Activated CD4-positive, alpha-beta T cell treated with anti-CD3 and anti-CD28 coated beads, Interleukin-2, Interleukin-4, amounts not matched to agents 100 ng/mL and 50 ng/mL, durations not matched to agents 16 hours and 8 hours (primary cell): ENCODE measurements at regions not wholly inside any gene's neighbourhood (a gene's known extent, or its start where the extent isn't known, plus 50 kb on each side); places are given as distances from the start of the nearest gene placed in this dataset.

Source experiments
- DNase-seq: peaks from one replicate; pipeline ENCODE4 v3.0.0-alpha.2; 2020; ENCODE audit warnings: low spot score

DNA sequence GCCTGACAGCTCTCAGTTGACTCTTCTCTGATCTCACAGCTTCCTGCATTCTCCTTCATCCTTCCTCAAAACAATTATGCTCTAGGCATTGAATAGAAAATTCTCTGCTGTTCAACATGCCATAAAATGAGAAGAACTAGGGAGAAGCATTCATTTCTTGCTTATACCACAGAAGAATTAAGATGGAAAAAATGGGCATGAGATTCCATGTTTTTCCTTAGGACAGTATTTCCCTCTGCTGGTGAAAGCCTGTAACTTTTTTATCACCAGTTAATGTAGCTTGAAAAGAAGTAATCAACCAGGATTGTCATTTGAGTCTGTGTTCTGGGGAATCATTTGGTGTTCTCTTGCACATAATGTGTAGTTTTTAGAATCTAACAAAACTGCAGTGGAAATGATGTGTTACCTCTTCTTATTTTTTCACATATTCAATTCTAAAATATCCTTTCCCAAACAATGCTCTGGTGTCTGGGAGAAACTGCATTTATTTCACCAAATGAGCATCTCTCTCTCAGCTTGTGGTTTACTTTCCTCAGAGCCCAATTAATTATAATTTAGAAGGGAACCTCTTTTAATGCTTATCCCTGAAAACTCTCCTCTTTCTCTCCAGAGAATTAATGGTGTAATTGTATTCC, 92.8 kb upstream of the DCBLD2 start:
- no peak for DNase-seq

DNA sequence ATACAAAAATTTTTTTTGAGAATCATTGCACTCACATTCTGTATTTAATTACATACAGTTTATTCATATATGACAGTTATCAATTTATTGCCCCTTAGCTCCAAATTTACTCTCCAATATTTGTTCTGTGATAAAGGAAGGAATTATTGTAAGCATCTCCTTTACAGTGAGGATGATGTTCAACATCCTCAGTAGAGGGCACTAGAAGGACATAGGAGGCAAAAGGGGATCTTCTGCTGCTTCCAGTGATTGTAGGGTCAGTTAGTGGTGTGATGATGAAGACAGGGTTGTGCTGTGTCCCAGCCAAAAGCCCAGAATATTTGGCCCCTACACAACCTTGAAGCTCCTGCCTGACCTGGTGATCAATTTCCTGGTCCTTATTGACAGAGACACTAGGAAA, 89.9 kb upstream of the DCBLD2 start:
- DNase-seq: no peak

- no peak for DNase-seq
These were observed 89.2 kb upstream of the DCBLD2 start for GRCh38 chr3:98990657-98991056.

GRCh38 chr3:98986073-98986472, 84.6 kb upstream of the DCBLD2 start:
- no peak for DNase-seq

DNA sequence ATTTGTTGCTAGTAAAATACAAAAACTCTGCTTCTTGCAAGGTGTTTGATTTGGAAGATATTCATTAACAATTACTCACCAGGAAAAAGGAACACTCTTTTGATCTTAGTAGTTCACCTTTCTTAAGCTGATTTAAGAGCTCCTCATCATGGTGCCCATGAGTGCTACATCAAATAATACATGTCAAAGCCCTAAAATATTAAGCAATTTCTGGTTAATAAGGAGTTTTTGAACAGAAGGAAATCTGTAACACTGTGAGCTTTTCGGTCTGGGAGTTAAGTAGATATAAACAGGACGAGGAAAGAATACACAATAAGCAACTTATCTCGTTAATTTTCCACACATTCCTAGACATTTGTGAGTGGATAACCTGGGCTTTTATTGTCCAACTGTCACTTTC, 83.9 kb upstream of the DCBLD2 start:
- DNase-seq: no peak

GRCh38 chr3:98984024-98984423, 82.5 kb upstream of the DCBLD2 start:
- DNase-seq: no peak

DNA sequence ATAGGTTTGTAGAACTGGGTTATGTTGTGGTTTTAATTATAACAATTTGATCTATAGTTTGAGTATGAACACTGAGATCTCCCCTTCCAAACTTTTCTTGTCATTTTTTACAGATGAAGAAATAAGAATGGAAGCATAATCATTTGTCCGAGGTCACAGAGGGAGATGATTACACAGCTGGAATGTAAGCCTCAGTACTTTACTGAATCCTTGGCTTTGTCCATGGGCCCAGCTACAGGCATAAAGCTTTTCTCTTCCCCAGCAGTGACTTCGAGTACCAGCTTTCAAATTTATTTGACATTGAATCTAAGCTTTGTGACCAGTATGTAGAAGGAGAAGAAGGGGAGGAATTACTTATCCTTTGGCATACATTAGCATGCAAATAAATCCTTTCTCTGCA, 80.9 kb upstream of the DCBLD2 start:
- DNase-seq: no peak

DNA sequence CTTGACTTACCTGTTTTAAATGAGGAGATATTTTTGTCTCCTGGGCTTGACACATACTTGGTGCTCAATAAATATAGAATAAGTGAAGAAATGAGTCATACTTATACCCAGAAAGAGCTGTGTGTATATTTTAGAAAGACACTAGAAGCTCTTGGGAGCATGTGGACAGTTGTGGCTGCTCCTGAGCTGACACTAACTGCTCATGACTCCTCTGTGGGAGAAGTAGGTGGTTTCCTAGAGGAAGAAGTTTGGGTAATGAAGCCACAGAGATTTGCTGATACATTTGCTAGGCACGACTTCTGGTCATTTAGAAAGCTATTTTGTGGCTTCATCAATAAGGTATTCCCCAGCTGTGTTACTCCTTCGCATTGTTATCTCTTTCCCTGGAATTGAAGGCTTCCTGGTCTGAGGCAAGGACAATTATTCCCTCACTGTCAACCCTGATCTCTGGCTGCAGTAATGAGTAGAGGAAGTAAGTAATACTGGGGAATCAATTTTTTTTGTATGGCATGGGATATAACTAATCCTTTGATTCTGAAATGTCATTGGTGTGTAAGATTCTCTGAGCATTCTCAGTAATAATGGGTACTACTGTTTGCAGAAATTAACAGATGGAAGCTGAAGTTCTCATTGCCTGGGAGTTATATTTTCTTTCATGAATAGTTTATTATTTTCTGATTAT, 79.6 kb upstream of the DCBLD2 start:
- DNase-seq: peak; percentile 18

- DNase-seq: no peak
These were observed 77.8 kb upstream of the DCBLD2 start for GRCh38 chr3:98979296-98979695.

DNA sequence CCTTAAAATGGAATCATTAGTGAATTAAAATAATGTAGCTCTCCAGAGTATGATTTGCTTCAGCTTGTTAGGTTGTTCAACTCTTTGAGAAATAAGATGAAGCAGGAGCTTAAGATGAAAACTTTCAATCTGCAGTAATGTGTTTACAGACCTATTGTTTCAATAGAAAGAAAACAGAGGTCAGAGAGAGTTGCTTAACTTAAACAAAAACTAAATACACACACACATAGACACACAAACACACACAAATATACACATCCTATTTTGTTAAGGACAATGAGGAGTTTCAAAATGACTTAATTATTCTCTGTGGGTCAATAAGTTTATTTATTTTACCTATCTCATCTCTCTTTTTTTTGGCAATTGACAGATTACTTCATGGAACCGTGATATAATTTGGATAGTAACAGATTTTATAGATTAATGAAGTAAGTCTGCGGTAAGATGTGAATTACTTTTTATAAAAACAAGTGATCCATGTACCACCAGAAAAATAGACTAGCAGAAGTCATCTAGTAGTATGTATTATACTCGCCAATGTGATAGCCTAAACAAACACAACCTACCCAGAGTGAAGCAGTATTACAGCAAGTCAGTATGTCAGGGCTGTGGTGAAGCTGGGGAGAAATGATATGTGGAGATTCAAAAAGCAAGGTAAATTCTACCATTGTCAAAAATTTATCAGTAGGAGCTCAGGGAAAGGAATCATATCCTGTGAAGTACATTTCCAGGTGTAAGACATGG, 76.7 kb upstream of the DCBLD2 start:
- DNase-seq: no peak

DNA sequence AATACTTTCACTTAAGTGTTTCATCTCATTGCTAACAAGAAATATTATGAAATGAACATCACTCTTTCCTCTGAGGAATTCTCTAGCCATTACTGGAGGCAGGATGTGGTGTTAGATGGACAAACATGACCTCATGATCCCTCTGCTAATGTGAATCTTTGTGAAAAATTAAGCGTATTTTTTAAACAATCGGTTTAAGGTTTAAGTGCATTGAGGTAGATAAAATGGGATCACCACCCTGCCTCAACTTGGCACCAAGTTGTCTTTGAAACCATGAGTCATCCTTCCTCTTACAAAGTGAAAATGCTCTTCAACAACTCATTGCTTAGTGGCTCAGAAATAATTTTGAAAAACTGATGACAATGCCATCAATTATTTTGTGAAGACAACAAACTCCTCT, 76.0 kb upstream of the DCBLD2 start:
- DNase-seq: peak; percentile 4

DNA sequence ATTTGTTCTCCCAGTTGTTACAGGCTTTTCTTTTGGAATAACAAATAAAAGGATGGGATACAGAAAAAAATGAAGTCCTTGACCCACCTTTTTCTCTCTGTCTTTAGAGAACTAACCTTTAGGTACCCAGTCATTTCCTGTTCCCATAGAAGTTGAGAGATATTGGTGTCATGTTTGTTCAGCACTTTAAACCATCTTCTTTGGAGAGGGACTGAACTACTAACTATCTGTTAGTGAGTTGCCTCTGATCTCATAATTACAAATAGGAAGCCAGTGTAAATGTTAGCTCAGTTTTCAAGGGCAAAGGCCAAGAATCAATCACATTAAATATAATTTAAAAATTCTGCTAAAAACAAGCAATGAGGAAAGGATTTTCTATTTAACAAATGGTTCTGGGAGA, 72.9 kb upstream of the DCBLD2 start:
- DNase-seq: no peak

GRCh38 chr3:98972720-98973119, 71.2 kb upstream of the DCBLD2 start:
- DNase-seq: no peak

DNA sequence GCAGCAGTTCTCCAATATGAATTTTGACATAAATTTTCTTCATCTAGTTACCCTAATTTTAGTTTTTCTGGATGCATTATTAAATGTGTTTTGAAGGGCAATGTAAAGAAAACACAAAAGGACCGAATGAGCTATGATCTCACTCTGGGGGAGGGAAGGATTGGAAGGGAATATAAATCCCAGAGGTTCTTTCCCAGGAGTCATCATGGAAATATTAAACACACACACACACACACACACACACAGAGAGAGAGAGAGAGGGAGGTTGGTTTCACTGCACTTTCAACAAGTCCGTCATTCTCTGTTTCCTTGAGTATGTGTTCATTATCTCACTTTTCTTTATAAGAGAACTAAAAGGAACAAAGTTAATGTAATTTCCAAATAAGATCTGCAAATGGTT, 70.7 kb upstream of the DCBLD2 start:
- no peak for DNase-seq

GRCh38 chr3:98971169-98971681, 69.7 kb upstream of the DCBLD2 start:
- DNase-seq: peak; percentile 12

- no peak for DNase-seq
These were observed 67.8 kb upstream of the DCBLD2 start for GRCh38 chr3:98969295-98969694.

DNA sequence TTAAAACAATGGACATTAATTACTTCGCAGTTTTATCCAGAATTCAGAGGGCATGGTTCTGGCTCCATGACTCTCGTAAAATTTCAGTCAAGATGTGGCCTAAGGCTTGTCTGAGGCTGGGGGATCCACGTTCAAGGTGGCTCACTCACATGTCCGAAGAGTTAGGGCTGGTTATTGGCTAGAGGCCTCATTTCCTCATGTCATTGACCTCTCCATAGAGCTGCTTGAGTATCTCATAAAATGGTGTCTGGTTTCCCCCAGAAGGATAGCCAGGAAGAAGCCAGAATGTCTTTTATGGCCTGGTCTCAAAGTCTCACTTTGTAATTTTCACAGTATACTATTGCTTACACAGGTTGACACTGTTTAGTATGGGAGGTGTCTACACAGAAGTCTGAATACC, 67.3 kb upstream of the DCBLD2 start:
- no peak for DNase-seq

DNA sequence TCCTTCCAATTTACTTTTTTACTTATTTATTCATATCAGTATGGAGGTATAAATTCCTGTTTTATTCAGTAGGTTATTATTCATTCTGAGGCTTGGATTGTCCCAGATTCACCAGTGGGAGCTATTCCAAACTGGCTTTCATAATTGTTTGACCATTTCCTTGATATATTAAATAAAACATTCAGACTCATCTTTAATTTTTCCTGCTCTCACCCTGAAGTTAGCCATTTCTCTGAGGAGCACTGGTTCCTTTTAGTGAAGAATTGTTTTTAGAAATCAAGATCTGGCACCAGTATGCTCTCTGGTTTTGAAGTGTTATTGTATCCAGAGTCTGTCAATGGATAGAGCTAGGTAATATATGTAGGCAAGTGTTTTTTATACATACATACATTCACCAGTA, 66.9 kb upstream of the DCBLD2 start:
- DNase-seq: no peak

DNA sequence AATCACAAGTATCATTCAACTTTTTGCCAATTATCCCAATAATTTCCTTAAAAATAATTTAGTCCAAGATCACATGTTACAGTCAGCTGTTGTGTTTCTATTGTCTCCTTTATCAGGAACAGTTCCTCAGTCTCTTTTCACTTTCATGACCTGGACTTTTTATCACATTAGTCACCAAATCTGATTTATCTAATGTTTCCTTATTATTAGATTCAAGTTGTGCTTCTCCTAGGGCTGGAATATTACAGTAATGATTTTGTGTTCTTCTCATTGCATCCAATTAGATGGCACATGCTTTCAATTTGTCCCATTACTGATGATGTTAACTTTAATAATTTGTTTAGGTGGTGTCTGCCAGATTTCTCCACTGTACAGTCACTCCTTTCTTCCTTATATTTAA, 66.3 kb upstream of the DCBLD2 start:
- DNase-seq: no peak

GRCh38 chr3:98966862-98967546, 65.5 kb upstream of the DCBLD2 start:
- no peak for DNase-seq

DNA sequence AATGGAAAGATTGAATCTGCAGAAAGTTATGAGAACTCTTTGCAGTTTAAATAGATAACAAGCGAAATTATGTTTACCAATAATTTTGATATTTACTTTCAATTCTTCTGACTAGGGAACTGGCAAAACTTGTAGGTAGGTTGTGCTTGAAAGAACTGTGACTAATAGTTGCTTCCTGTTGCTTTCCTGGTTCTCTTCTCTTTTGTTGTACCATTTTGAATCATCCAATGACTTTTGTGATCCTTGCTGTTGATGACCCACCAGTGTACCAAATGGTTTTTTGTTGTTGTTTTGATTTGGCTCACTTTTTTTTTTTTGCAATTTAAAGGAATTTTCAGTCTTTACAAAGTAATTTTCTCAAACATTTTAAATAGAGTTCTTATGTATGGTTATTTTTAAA, 64.9 kb upstream of the DCBLD2 start:
- DNase-seq: peak; percentile 14

GRCh38 chr3:98964784-98965183, 63.3 kb upstream of the DCBLD2 start:
- DNase-seq: no peak

DNA sequence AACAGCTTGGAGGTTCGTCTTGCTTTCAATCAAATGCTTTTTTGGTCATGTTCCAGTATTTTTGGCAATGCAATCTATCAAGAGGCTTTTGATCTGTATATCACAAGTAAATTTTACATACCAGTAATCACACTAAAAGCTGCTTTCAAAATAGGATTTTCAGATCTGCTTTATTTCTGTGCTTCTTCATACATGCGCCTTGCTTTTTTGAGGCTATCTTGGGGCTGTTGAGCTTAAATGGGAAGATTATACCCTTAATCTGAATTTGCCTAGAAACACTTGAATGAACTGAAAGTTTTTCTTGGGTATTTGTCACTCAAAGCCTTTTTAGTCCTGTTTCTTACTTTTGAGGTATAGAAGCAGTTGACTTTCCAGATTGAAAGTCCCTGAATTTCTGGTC, 62.1 kb upstream of the DCBLD2 start:
- DNase-seq: no peak
